ENCODE measurements at regions not wholly inside any gene's neighbourhood (a gene's known extent, or its start where the extent isn't known, plus 50 kb on each side); places are given as distances from the start of the nearest gene placed in this dataset.
A peak's percentile ranks its signal among the peaks of the same experiment; 100 is the strongest.
"Not testable (repeated sequence)": the region's sequence is repeated elsewhere in the genome, so short reads cannot be mapped to it uniquely, and the experiment has no call there.

- no peaks in the 10 kb centered on the region for H3K9me3 Mint-ChIP-seq
- Histone ChIP-seq H3K36me3 (ENCODE audit: control insufficient read depth in 2 of 2, extremely low read depth in 1 of 2, insufficient read depth in 1 of 2, low read length in 1 of 2) (no peaks in the 10 kb centered on the region), H3K27ac (ENCODE audit: low read length) (no peak overlapping the region), H3K27me3 (replicated peaks in 1 of 2; ENCODE audit: control insufficient read depth in 2 of 2, extremely low read depth in 1 of 2, insufficient read depth in 2 of 2, low read length in 1 of 2) (peaks cover 2 to 7% of the 10 kb centered on the region in 2 experiments), H3K9me3 (no peaks in the 10 kb centered on the region), H3K4me3 (ENCODE audit: control insufficient read depth in 1 of 2, extremely low read depth in 1 of 2, low read length in 1 of 2) (no peak overlapping the region), H3K4me1 (ENCODE audit: control insufficient read depth in 1 of 2, extremely low read depth in 1 of 2, insufficient read depth in 2 of 2, low read length in 2 of 2) (peaks cover 0 to 4% of the 10 kb centered on the region in 2 experiments)
- peaks cover 0 to 8% (median 5%) of the 10 kb centered on the region in 3 donors for H3K4me1 Mint-ChIP-seq
- H3K27ac Mint-ChIP-seq = no peak overlapping the region
- CTCF ChIA-PET = no interaction called here
- no peak for ATAC-seq (replicated peaks in 1 of 4)
- H3K4me3 Mint-ChIP-seq = no peak overlapping the region
- WGBS (ENCODE audit: insufficient coverage) = 80% methylated on average over 1 of the region's 1 CpG
- POLR2A ChIA-PET = no interaction called here
- peak in 1 of 35 experiments; percentile 8 for DNase-seq
- H3K27me3 Mint-ChIP-seq = peaks cover 31% of the 10 kb centered on the region in 2 donors
- H3K36me3 Mint-ChIP-seq = no peaks in the 10 kb centered on the region
These were observed 60.5 kb upstream of the ADPGK start for GRCh38 chr15:72844067-72844466.

- H3K4me1 ChIP-seq (ENCODE audit: control insufficient read depth in 1 of 2, extremely low read depth in 1 of 2, insufficient read depth in 2 of 2, low read length in 2 of 2); POLR2A ChIA-PET; DNase-seq; H3K4me1 Mint-ChIP-seq; ATAC-seq (replicated peaks in 1 of 4); H3K9me3 ChIP-seq; H3K36me3 ChIP-seq (ENCODE audit: control insufficient read depth in 2 of 2, extremely low read depth in 1 of 2, insufficient read depth in 1 of 2, low read length in 1 of 2); CTCF ChIA-PET; H3K27me3 ChIP-seq (replicated peaks in 1 of 2; ENCODE audit: control insufficient read depth in 2 of 2, extremely low read depth in 1 of 2, insufficient read depth in 2 of 2, low read length in 1 of 2); H3K9me3 Mint-ChIP-seq; H3K27ac Mint-ChIP-seq; H3K27ac ChIP-seq (ENCODE audit: low read length); H3K36me3 Mint-ChIP-seq; H3K4me3 Mint-ChIP-seq; H3K4me3 ChIP-seq (ENCODE audit: control insufficient read depth in 1 of 2, extremely low read depth in 1 of 2, low read length in 1 of 2): not testable (repeated sequence)
- peaks cover 26 to 27% of the 10 kb centered on the region in 2 donors for H3K27me3 Mint-ChIP-seq
- no CpG with 5 or more reads among the region's 4 CpGs for WGBS (ENCODE audit: insufficient coverage)
These were observed 59.8 kb upstream of the ADPGK start for GRCh38 chr15:72843340-72843739.

- H3K27me3 Mint-ChIP-seq = peaks cover 14 to 18% of the 10 kb centered on the region in 2 donors
- no peaks in the 10 kb centered on the region for H3K36me3 Mint-ChIP-seq
- WGBS (ENCODE audit: insufficient coverage) = 100% methylated on average over 1 of the region's 7 CpGs
- H3K4me3 Mint-ChIP-seq = no peak overlapping the region
- POLR2A ChIA-PET = no interaction called here
- no peak overlapping the region for H3K27ac Mint-ChIP-seq
- Histone ChIP-seq H3K4me1 (ENCODE audit: control insufficient read depth in 1 of 2, extremely low read depth in 1 of 2, insufficient read depth in 2 of 2, low read length in 2 of 2) (peaks cover 0 to 4% of the 10 kb centered on the region in 2 experiments), H3K27me3 (replicated peaks in 1 of 2; ENCODE audit: control insufficient read depth in 2 of 2, extremely low read depth in 1 of 2, insufficient read depth in 2 of 2, low read length in 1 of 2) (peaks cover 2% of the 10 kb centered on the region in 2 experiments), H3K9me3 (no peaks in the 10 kb centered on the region), H3K36me3 (ENCODE audit: control insufficient read depth in 2 of 2, extremely low read depth in 1 of 2, insufficient read depth in 1 of 2, low read length in 1 of 2) (no peaks in the 10 kb centered on the region), H3K27ac (ENCODE audit: low read length) (no peak overlapping the region), H3K4me3 (ENCODE audit: control insufficient read depth in 1 of 2, extremely low read depth in 1 of 2, low read length in 1 of 2) (no peak overlapping the region)
- DNase-seq (no peak), ATAC-seq (replicated peaks in 1 of 4) (no peak)
- H3K4me1 Mint-ChIP-seq = peaks cover 0 to 8% (median 5%) of the 10 kb centered on the region in 3 donors
- no peaks in the 10 kb centered on the region for H3K9me3 Mint-ChIP-seq
- CTCF ChIA-PET = no interaction called here
These were observed 56.6 kb upstream of the ADPGK start for GRCh38 chr15:72840114-72840513.

- H3K4me1 ChIP-seq (ENCODE audit: control insufficient read depth in 1 of 2, extremely low read depth in 1 of 2, insufficient read depth in 2 of 2, low read length in 2 of 2) = no peaks in the 10 kb centered on the region
These were observed 54.8 kb upstream of the ADPGK start for GRCh38 chr15:72838311-72838731.

GRCh38 chr15:72836676-72837330 is 53.2 kb upstream of the ADPGK start:
- Histone ChIP-seq H3K27me3 (replicated peaks in 1 of 2; ENCODE audit: control insufficient read depth in 2 of 2, extremely low read depth in 1 of 2, insufficient read depth in 2 of 2, low read length in 1 of 2) (peaks cover 3 to 4% of the 10 kb centered on the region in 2 experiments), H3K27ac (ENCODE audit: low read length) (no peak overlapping the region), H3K4me1 (ENCODE audit: control insufficient read depth in 1 of 2, extremely low read depth in 1 of 2, insufficient read depth in 2 of 2, low read length in 2 of 2) (no peaks in the 10 kb centered on the region), H3K9me3 (no peaks in the 10 kb centered on the region), H3K36me3 (ENCODE audit: control insufficient read depth in 2 of 2, extremely low read depth in 1 of 2, insufficient read depth in 1 of 2, low read length in 1 of 2) (no peaks in the 10 kb centered on the region), H3K4me3 (ENCODE audit: control insufficient read depth in 1 of 2, extremely low read depth in 1 of 2, low read length in 1 of 2) (no peak overlapping the region)
- Mint-ChIP-seq H3K27me3 (peaks cover 0 to 15% of the 10 kb centered on the region in 2 donors), H3K9me3 (no peaks in the 10 kb centered on the region), H3K4me3 (no peak overlapping the region), H3K4me1 (no peaks in the 10 kb centered on the region), H3K36me3 (no peaks in the 10 kb centered on the region), H3K27ac (no peak overlapping the region)
- ChIA-PET POLR2A (no interaction called here), CTCF (no interaction called here)
- ATAC-seq (replicated peaks in 1 of 4) = no peak
- DNase-seq = no peak
- 50% methylated on average over 2 of the region's 6 CpGs for WGBS (ENCODE audit: insufficient coverage)

More at GRCh38 chr15:72838311-72838731, 54.8 kb upstream of the ADPGK start:
- no peak overlapping the region for H3K27ac ChIP-seq (ENCODE audit: low read length)
- no peak overlapping the region for H3K4me3 Mint-ChIP-seq
- no peaks in the 10 kb centered on the region for H3K9me3 Mint-ChIP-seq
- H3K36me3 ChIP-seq (ENCODE audit: control insufficient read depth in 2 of 2, extremely low read depth in 1 of 2, insufficient read depth in 1 of 2, low read length in 1 of 2) = no peaks in the 10 kb centered on the region
- H3K4me3 ChIP-seq (ENCODE audit: control insufficient read depth in 1 of 2, extremely low read depth in 1 of 2, low read length in 1 of 2) = no peak overlapping the region
- no peak overlapping the region for H3K27ac Mint-ChIP-seq
- no peaks in the 10 kb centered on the region for H3K9me3 ChIP-seq
- peaks cover 6 to 14% of the 10 kb centered on the region in 2 donors for H3K27me3 Mint-ChIP-seq
- no peaks in the 10 kb centered on the region for H3K4me1 Mint-ChIP-seq
- peaks cover 2% of the 10 kb centered on the region in 2 experiments for H3K27me3 ChIP-seq (replicated peaks in 1 of 2; ENCODE audit: control insufficient read depth in 2 of 2, extremely low read depth in 1 of 2, insufficient read depth in 2 of 2, low read length in 1 of 2)
- WGBS (ENCODE audit: insufficient coverage) = 71% methylated on average over 3 of the region's 5 CpGs
- DNase-seq = no peak
- ChIA-PET POLR2A (interaction anchor here in 1 of 2 donors (0.8 kb wide), 1 partner anchor 18 kb away, joined by 3 read pairs; no protein-coding TSS in a partner anchor), CTCF (interaction anchor here in 1 of 2 donors (0.7 kb wide), 1 partner anchor 244 kb away, joined by 3 read pairs; no protein-coding TSS in a partner anchor)
- no peaks in the 10 kb centered on the region for H3K36me3 Mint-ChIP-seq
- no peak for ATAC-seq (replicated peaks in 1 of 4)

GRCh38 chr15:72835294-72835890 is 51.8 kb upstream of the ADPGK start:
- H3K4me1 Mint-ChIP-seq = no peaks in the 10 kb centered on the region

More at GRCh38 chr15:72835294-72835890, 51.8 kb upstream of the ADPGK start:
- no peak for ATAC-seq (replicated peaks in 1 of 4)
- Histone ChIP-seq H3K4me1 (ENCODE audit: control insufficient read depth in 1 of 2, extremely low read depth in 1 of 2, insufficient read depth in 2 of 2, low read length in 2 of 2) (no peaks in the 10 kb centered on the region), H3K9me3 (no peaks in the 10 kb centered on the region), H3K27ac (ENCODE audit: low read length) (no peak overlapping the region), H3K27me3 (replicated peaks in 1 of 2; ENCODE audit: control insufficient read depth in 2 of 2, extremely low read depth in 1 of 2, insufficient read depth in 2 of 2, low read length in 1 of 2) (peaks cover 4 to 6% of the 10 kb centered on the region in 2 experiments), H3K4me3 (ENCODE audit: control insufficient read depth in 1 of 2, extremely low read depth in 1 of 2, low read length in 1 of 2) (no peak overlapping the region), H3K36me3 (ENCODE audit: control insufficient read depth in 2 of 2, extremely low read depth in 1 of 2, insufficient read depth in 1 of 2, low read length in 1 of 2) (no peaks in the 10 kb centered on the region)
- Mint-ChIP-seq H3K36me3 (no peaks in the 10 kb centered on the region), H3K4me3 (no peak overlapping the region), H3K9me3 (no peaks in the 10 kb centered on the region), H3K27ac (no peak overlapping the region), H3K27me3 (peaks cover 5 to 14% of the 10 kb centered on the region in 2 donors)
- CTCF ChIA-PET = interaction anchor here in 1 of 2 donors (0.6 kb wide), 1 partner anchor 40 kb away, joined by 5 read pairs; no protein-coding TSS in a partner anchor
- DNase-seq = peak in 1 of 35 experiments; percentile 6
- POLR2A ChIA-PET = no interaction called here
